ENCODE measurements at regions not wholly inside any gene's neighbourhood (a gene's known extent, or its start where the extent isn't known, plus 50 kb on each side); places are given as distances from the start of the nearest gene placed in this dataset.

DNA sequence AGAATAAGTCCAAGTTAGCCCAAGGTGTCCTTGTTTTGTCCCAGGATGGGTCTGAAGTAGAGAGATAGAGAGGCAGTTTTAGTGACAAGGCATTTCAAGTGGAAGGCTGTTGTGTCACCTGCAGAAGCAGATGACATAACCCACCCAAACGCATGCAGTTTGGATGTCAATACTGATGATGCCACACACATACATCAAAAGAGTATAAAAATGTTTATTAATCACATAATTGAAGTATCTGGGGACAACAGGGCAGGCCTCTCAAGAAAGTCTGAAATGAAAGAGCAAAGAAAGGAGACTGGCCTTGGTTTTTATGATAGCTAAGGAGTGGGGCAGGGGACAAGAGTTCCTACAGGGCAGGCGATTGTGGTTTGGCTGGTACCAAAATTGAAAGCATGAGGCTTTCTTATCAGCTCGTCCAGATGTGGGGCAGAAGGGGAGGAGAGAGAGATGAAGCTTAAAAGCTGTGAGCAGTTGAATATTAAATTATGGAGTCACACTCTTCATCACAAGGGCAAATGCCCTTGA, 78.4 kb upstream of the TSPAN8 start:
- Histone ChIP-seq H3K9me3 (ENCODE audit: insufficient read depth, low read depth, low read length) (no peaks in the 10 kb centered on the region), H3K36me3 (ENCODE audit: insufficient read depth, low read length) (no peaks in the 10 kb centered on the region), H3K27me3 (ENCODE audit: insufficient read depth, low read length) (no peaks in the 10 kb centered on the region), H3K9ac (ENCODE audit: low read depth, low read length) (no peak overlapping the region), H3K27ac (ENCODE audit: low read depth, low read length) (no peak overlapping the region), H3K4me3 (ENCODE audit: low read length) (no peak overlapping the region), H3K4me1 (ENCODE audit: insufficient read depth, low read length) (no peaks in the 10 kb centered on the region)
- 89% methylated on average over 2 of the region's 3 CpGs for WGBS

DNA sequence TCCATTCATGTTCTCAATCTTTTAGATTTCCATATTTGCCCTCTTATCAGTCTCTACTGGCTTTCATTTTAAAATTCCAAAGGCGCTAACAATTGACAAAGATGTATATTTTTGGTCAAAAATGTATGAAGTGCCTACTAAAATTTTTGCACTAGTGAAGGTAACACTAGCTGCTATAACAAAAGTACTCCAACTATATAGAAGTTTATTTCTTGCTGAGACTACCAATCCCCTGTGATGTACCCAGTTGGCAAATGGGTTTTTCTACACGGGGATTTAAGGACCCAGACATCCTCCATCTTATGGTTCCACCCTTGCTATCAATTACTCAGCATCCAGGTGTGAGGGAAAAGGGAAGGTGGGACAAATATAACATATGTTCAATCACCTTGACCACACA, 75.3 kb upstream of the TSPAN8 start:
- Histone ChIP-seq H3K4me3 (ENCODE audit: low read length) (no peak overlapping the region), H3K27ac (ENCODE audit: low read depth, low read length) (no peak overlapping the region), H3K27me3 (ENCODE audit: insufficient read depth, low read length) (no peaks in the 10 kb centered on the region), H3K4me1 (ENCODE audit: insufficient read depth, low read length) (no peaks in the 10 kb centered on the region), H3K9me3 (ENCODE audit: insufficient read depth, low read depth, low read length) (no peaks in the 10 kb centered on the region), H3K36me3 (ENCODE audit: insufficient read depth, low read length) (no peaks in the 10 kb centered on the region), H3K9ac (ENCODE audit: low read depth, low read length) (no peak overlapping the region)
- 100% methylated on average over 1 of the region's 2 CpGs for WGBS

GRCh38 chr12:71230542-71230941, 72.7 kb upstream of the TSPAN8 start:
- H3K36me3 ChIP-seq (ENCODE audit: insufficient read depth, low read length): no peaks in the 10 kb centered on the region
- H3K4me1 ChIP-seq (ENCODE audit: insufficient read depth, low read length): no peaks in the 10 kb centered on the region
- no peaks in the 10 kb centered on the region for H3K9me3 ChIP-seq (ENCODE audit: insufficient read depth, low read depth, low read length)
- H3K4me3 ChIP-seq (ENCODE audit: low read length): no peak overlapping the region
- H3K27ac ChIP-seq (ENCODE audit: low read depth, low read length): no peak overlapping the region
- no peak overlapping the region for H3K9ac ChIP-seq (ENCODE audit: low read depth, low read length)
- no peaks in the 10 kb centered on the region for H3K27me3 ChIP-seq (ENCODE audit: insufficient read depth, low read length)

DNA sequence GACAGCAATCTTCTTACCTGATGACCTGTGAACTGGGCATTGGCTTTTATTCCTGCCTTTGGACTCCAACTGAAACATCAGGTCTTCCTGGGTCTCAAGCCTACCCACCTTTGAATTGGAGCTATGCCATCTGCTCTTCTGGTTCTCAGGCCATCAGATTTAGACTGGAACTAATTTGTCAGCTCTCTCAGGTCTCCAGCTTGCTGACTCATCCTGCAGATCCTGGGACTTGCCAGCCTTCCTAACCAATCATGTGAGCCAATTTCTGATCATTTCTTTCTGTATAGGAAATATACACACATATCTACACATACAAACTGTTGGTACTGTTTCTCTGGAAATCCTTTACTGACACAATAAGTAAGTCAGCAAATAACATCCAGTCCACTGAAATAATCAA, 65.3 kb upstream of the TSPAN8 start:
- H3K36me3 ChIP-seq (ENCODE audit: insufficient read depth, low read length): no peaks in the 10 kb centered on the region
- H3K27me3 ChIP-seq (ENCODE audit: insufficient read depth, low read length): no peaks in the 10 kb centered on the region
- H3K4me1 ChIP-seq (ENCODE audit: insufficient read depth, low read length): no peaks in the 10 kb centered on the region
- no peak overlapping the region for H3K9ac ChIP-seq (ENCODE audit: low read depth, low read length)
- H3K9me3 ChIP-seq (ENCODE audit: insufficient read depth, low read depth, low read length): no peaks in the 10 kb centered on the region
- no peak overlapping the region for H3K4me3 ChIP-seq (ENCODE audit: low read length)
- no peak overlapping the region for H3K27ac ChIP-seq (ENCODE audit: low read depth, low read length)

- H3K9ac ChIP-seq (ENCODE audit: low read depth, low read length): no peak overlapping the region
- H3K4me3 ChIP-seq (ENCODE audit: low read length): no peak overlapping the region
- H3K27me3 ChIP-seq (ENCODE audit: insufficient read depth, low read length): no peaks in the 10 kb centered on the region
- no peaks in the 10 kb centered on the region for H3K4me1 ChIP-seq (ENCODE audit: insufficient read depth, low read length)
- H3K36me3 ChIP-seq (ENCODE audit: insufficient read depth, low read length): no peaks in the 10 kb centered on the region
- no peak overlapping the region for H3K27ac ChIP-seq (ENCODE audit: low read depth, low read length)
- WGBS: 95% methylated on average over 4 of the region's 4 CpGs
- H3K9me3 ChIP-seq (ENCODE audit: insufficient read depth, low read depth, low read length): no peaks in the 10 kb centered on the region
These were observed 64.6 kb upstream of the TSPAN8 start for GRCh38 chr12:71222436-71222835.

- no peaks in the 10 kb centered on the region for H3K27me3 ChIP-seq (ENCODE audit: insufficient read depth, low read length)
- 78% methylated on average over 3 of the region's 3 CpGs for WGBS
- no peak overlapping the region for H3K9ac ChIP-seq (ENCODE audit: low read depth, low read length)
- peaks cover 5% of the 10 kb centered on the region for H3K4me1 ChIP-seq (ENCODE audit: insufficient read depth, low read length)
- H3K9me3 ChIP-seq (ENCODE audit: insufficient read depth, low read depth, low read length): no peaks in the 10 kb centered on the region
- H3K27ac ChIP-seq (ENCODE audit: low read depth, low read length): no peak overlapping the region
- H3K36me3 ChIP-seq (ENCODE audit: insufficient read depth, low read length): no peaks in the 10 kb centered on the region
- no peak overlapping the region for H3K4me3 ChIP-seq (ENCODE audit: low read length)
These were observed 62.5 kb upstream of the TSPAN8 start for GRCh38 chr12:71220260-71220659.

DNA sequence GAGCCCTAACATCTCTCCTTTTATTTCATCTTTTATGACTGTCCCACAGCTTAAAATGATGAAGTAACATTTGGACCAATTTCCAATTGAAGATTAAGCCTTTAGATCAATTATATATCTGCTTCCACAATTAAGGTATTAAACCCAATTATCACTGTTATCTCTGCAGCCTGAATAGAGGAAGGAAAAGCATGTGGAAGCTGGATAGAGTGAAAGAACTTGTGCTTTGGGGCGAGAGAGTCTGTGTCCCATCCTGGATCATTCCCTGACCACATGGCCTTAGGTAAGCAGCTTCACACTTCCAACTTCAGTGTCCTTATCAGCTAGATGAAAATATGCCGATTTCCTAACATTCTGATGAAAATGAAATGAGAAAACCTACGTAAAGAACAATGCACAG, 61.4 kb upstream of the TSPAN8 start:
- Histone ChIP-seq H3K27ac (ENCODE audit: low read depth, low read length) (no peak overlapping the region), H3K9ac (ENCODE audit: low read depth, low read length) (no peak overlapping the region), H3K4me3 (ENCODE audit: low read length) (no peak overlapping the region), H3K36me3 (ENCODE audit: insufficient read depth, low read length) (no peaks in the 10 kb centered on the region), H3K9me3 (ENCODE audit: insufficient read depth, low read depth, low read length) (no peaks in the 10 kb centered on the region), H3K4me1 (ENCODE audit: insufficient read depth, low read length) (peaks cover 15% of the 10 kb centered on the region), H3K27me3 (ENCODE audit: insufficient read depth, low read length) (no peaks in the 10 kb centered on the region)
- WGBS: 95% methylated on average over 2 of the region's 3 CpGs

DNA sequence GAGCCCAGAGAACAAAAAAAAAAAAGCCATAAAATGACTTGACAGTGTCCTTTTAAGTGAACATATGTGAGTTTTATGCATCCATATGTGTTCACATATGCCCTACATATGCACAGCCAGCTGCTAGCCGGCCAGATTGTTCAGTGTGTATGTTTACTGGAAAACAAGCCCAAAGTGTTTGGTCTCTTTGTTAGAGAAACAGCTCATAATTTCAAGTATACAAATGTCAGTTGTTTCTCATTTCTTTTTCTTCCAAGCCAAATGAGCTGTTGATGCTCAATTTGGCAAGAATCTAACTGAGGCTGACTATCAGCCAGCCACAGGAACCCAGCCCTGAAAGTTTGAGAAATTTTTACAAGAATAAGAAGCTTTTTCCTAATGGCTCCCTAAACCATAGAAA, 60.8 kb upstream of the TSPAN8 start:
- no peak overlapping the region for H3K4me3 ChIP-seq (ENCODE audit: low read length)
- H3K36me3 ChIP-seq (ENCODE audit: insufficient read depth, low read length): no peaks in the 10 kb centered on the region
- no peak overlapping the region for H3K27ac ChIP-seq (ENCODE audit: low read depth, low read length)
- H3K9me3 ChIP-seq (ENCODE audit: insufficient read depth, low read depth, low read length): no peaks in the 10 kb centered on the region
- H3K9ac ChIP-seq (ENCODE audit: low read depth, low read length): no peak overlapping the region
- WGBS: no CpG with 5 or more reads among the region's 1 CpG
- H3K27me3 ChIP-seq (ENCODE audit: insufficient read depth, low read length): no peaks in the 10 kb centered on the region
- H3K4me1 ChIP-seq (ENCODE audit: insufficient read depth, low read length): peaks cover 21% of the 10 kb centered on the region

DNA sequence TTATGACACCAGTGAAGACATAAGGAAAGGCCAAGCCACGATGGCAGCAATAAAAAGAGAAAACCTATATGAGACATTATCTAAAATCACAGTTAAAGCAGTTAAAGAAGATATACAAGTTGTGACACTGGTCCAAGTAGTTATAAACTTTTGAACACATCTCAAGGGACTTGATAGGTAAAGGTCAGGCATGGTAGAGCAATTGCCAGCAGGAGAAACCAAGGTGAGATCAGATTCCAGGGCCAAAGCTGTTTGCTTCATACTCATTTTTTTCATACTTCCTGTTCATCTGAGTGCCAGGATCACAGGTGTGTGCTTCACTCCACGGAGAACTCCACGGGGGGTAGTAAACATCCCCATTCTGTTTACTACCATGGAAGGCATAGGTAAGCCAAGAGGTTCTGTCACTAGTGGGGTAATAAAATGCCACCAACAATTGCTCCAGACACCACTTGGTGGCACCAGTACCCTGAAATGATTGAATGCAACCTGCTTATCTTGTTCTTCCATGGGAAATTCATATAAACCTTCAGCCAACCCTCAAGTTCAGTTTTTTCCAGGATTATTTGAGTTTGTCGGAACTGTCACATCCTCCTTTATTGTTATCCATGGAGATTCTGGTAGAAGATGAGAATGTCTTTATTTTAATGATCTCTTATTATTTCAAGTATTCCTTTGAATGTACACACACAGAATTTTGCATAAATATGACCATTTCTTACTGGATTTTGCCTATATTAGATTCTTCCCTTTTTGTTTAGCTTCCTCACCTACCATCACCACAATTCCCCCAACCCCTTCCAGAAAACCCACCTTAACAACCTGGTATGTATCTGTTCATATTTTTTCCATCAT, 59.2 kb upstream of the TSPAN8 start:
- Histone ChIP-seq H3K4me3 (ENCODE audit: low read length) (no peak overlapping the region), H3K4me1 (ENCODE audit: insufficient read depth, low read length) (peaks cover 25% of the 10 kb centered on the region), H3K9ac (ENCODE audit: low read depth, low read length) (no peak overlapping the region), H3K9me3 (ENCODE audit: insufficient read depth, low read depth, low read length) (peaks cover 14% of the 10 kb centered on the region; the same call in 1 of the 2 replicates), H3K27ac (ENCODE audit: low read depth, low read length) (no peak overlapping the region), H3K36me3 (ENCODE audit: insufficient read depth, low read length) (0 out of 2 replicates have a peak, but pooled peaks cover 5% of the 10 kb centered on the region), H3K27me3 (ENCODE audit: insufficient read depth, low read length) (no peaks in the 10 kb centered on the region)
- 89% methylated on average over 2 of the region's 4 CpGs for WGBS

GRCh38 chr12:71214511-71215285, 56.9 kb upstream of the TSPAN8 start:
- Histone ChIP-seq H3K9ac (ENCODE audit: low read depth, low read length) (peak overlapping the region; percentile 75), H3K27ac (ENCODE audit: low read depth, low read length) (peak overlapping the region; percentile 97), H3K36me3 (ENCODE audit: insufficient read depth, low read length) (0 out of 2 replicates have a peak, but pooled peaks cover 5% of the 10 kb centered on the region), H3K4me3 (ENCODE audit: low read length) (peak overlapping the region; percentile 10; the same call in 1 of the 2 replicates), H3K27me3 (ENCODE audit: insufficient read depth, low read length) (no peaks in the 10 kb centered on the region), H3K4me1 (ENCODE audit: insufficient read depth, low read length) (peaks cover 25% of the 10 kb centered on the region), H3K9me3 (ENCODE audit: insufficient read depth, low read depth, low read length) (peaks cover 29% of the 10 kb centered on the region)
- WGBS: 37% methylated on average over 6 of the region's 6 CpGs

- Histone ChIP-seq H3K9ac (ENCODE audit: low read depth, low read length) (no peak overlapping the region), H3K36me3 (ENCODE audit: insufficient read depth, low read length) (0 out of 2 replicates have a peak, but pooled peaks cover 5% of the 10 kb centered on the region), H3K9me3 (ENCODE audit: insufficient read depth, low read depth, low read length) (peaks cover 82% of the 10 kb centered on the region), H3K27me3 (ENCODE audit: insufficient read depth, low read length) (no peaks in the 10 kb centered on the region), H3K4me3 (ENCODE audit: low read length) (no peak overlapping the region), H3K4me1 (ENCODE audit: insufficient read depth, low read length) (no peaks in the 10 kb centered on the region), H3K27ac (ENCODE audit: low read depth, low read length) (no peak overlapping the region)
- WGBS: 0% methylated on average over 1 of the region's 1 CpG
These were observed 50.4 kb upstream of the TSPAN8 start for GRCh38 chr12:71208053-71208685.

Measured in HUES64 (cell line).